ENCODE measurements at regions not wholly inside any gene's neighbourhood (a gene's known extent, or its start where the extent isn't known, plus 50 kb on each side); places are given as distances from the start of the nearest gene placed in this dataset.

GRCh38 chr17:77867976-77868713 is 90.4 kb upstream of the TNRC6C start:
- H3K4me3 ChIP-seq (ENCODE audit: low read depth, low read length) = no peak overlapping the region
- peaks cover 34% of the 10 kb centered on the region for H3K27me3 ChIP-seq (ENCODE audit: control insufficient read depth, insufficient read depth, low read length)
- H3K36me3 ChIP-seq (ENCODE audit: control insufficient read depth, insufficient read depth, low read length) = no peaks in the 10 kb centered on the region
- TF ChIP-seq CTCF (IDR thresholded peaks at IDR 0.05; ENCODE audit: insufficient read depth, low read length, poor library complexity, severe bottlenecking) = no peak
- no peak for DNase-seq (ENCODE audit: low read depth)

GRCh38 chr17:77869041-77869599 is 89.4 kb upstream of the TNRC6C start:
- H3K27me3 ChIP-seq (ENCODE audit: control insufficient read depth, insufficient read depth, low read length) = peaks cover 28% of the 10 kb centered on the region

GRCh38 chr17:77869665-77870132 is 88.8 kb upstream of the TNRC6C start:
- TF ChIP-seq CTCF (IDR thresholded peaks at IDR 0.05; ENCODE audit: insufficient read depth, low read length, poor library complexity, severe bottlenecking) = no peak
- H3K27me3 ChIP-seq (ENCODE audit: control insufficient read depth, insufficient read depth, low read length) = peaks cover 23% of the 10 kb centered on the region
- no peak for DNase-seq (ENCODE audit: low read depth)
- no peak overlapping the region for H3K4me3 ChIP-seq (ENCODE audit: low read depth, low read length)
- H3K36me3 ChIP-seq (ENCODE audit: control insufficient read depth, insufficient read depth, low read length) = no peaks in the 10 kb centered on the region

More at GRCh38 chr17:77869041-77869599, 89.4 kb upstream of the TNRC6C start:
- no peak for DNase-seq (ENCODE audit: low read depth)
- H3K36me3 ChIP-seq (ENCODE audit: control insufficient read depth, insufficient read depth, low read length) = no peaks in the 10 kb centered on the region
- no peak for TF ChIP-seq CTCF (IDR thresholded peaks at IDR 0.05; ENCODE audit: insufficient read depth, low read length, poor library complexity, severe bottlenecking)
- no peak overlapping the region for H3K4me3 ChIP-seq (ENCODE audit: low read depth, low read length)

- H3K27me3 ChIP-seq (ENCODE audit: control insufficient read depth, insufficient read depth, low read length) = peaks cover 15% of the 10 kb centered on the region
- no peak for TF ChIP-seq CTCF (IDR thresholded peaks at IDR 0.05; ENCODE audit: insufficient read depth, low read length, poor library complexity, severe bottlenecking)
- DNase-seq (ENCODE audit: low read depth) = no peak
- H3K36me3 ChIP-seq (ENCODE audit: control insufficient read depth, insufficient read depth, low read length) = no peaks in the 10 kb centered on the region
- H3K4me3 ChIP-seq (ENCODE audit: low read depth, low read length) = no peak overlapping the region
These were observed 86.3 kb upstream of the TNRC6C start for GRCh38 chr17:77872199-77872598.

DNA sequence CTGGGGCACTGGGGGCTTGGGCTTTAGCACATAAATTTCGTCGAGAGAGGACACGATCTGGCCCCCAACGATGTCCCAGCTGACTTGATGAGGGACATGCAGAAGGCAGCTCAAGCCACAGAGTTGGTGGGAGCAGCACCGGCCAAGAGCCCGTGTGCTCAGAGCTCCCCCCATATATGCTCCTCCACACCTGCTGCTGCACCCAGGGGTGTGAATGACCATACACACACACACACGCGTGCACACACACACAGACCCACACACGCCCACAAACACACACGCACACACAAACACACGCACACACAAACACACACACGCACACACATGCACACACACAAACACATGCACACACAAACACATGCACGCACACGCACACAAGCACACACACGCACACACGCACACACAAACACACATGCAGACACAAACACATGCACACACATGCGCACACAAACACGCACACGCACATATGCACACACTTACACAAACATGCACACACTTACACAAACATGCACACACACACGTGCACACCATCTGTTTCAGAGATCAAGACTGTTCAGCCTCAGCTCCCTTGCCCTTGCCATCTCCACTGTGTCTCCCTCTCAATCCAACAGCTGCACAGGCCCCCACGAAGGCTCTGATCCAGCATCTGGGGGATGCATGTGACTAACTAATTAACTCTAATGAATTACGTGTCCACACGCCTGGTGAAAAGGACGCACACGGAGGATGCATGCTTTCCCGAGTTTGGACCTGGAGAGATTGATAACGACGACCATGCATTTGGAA is 85.6 kb upstream of the TNRC6C start:
- peaks cover 15% of the 10 kb centered on the region for H3K27me3 ChIP-seq (ENCODE audit: control insufficient read depth, insufficient read depth, low read length)
- no peak for DNase-seq (ENCODE audit: low read depth)
- no peak for TF ChIP-seq CTCF (IDR thresholded peaks at IDR 0.05; ENCODE audit: insufficient read depth, low read length, poor library complexity, severe bottlenecking)
- H3K4me3 ChIP-seq (ENCODE audit: low read depth, low read length) = no peak overlapping the region
- H3K36me3 ChIP-seq (ENCODE audit: control insufficient read depth, insufficient read depth, low read length) = no peaks in the 10 kb centered on the region
